ENCODE measurements at regions not wholly inside any gene's neighbourhood (a gene's known extent, or its start where the extent isn't known, plus 50 kb on each side); places are given as distances from the start of the nearest gene placed in this dataset.

GRCh38 chr2:209351636-209352035, 72.2 kb upstream of the MAP2 start:
- Mint-ChIP-seq H3K27ac (no peak overlapping the region), H3K4me3 (no peak overlapping the region), H3K9me3 (no peaks in the 10 kb centered on the region), H3K4me1 (ENCODE audit: unreplicated experiment) (no peaks in the 10 kb centered on the region), H3K27me3 (no peaks in the 10 kb centered on the region), H3K36me3 (no peaks in the 10 kb centered on the region)
- no peak for TF ChIP-seq CTCF (conservative IDR thresholded peaks at IDR 0.05)
- DNase-seq (ENCODE audit: extremely low spot score, unreplicated experiment), result no peak

- Mint-ChIP-seq H3K36me3 (no peaks in the 10 kb centered on the region), H3K27ac (no peak overlapping the region), H3K4me3 (no peak overlapping the region), H3K9me3 (no peaks in the 10 kb centered on the region), H3K27me3 (no peaks in the 10 kb centered on the region), H3K4me1 (ENCODE audit: unreplicated experiment) (no peaks in the 10 kb centered on the region)
- TF ChIP-seq CTCF (conservative IDR thresholded peaks at IDR 0.05), result no peak
- DNase-seq (ENCODE audit: extremely low spot score, unreplicated experiment), result no peak
Measured at GRCh38 chr2:209358992-209359391, 64.9 kb upstream of the MAP2 start.

DNA sequence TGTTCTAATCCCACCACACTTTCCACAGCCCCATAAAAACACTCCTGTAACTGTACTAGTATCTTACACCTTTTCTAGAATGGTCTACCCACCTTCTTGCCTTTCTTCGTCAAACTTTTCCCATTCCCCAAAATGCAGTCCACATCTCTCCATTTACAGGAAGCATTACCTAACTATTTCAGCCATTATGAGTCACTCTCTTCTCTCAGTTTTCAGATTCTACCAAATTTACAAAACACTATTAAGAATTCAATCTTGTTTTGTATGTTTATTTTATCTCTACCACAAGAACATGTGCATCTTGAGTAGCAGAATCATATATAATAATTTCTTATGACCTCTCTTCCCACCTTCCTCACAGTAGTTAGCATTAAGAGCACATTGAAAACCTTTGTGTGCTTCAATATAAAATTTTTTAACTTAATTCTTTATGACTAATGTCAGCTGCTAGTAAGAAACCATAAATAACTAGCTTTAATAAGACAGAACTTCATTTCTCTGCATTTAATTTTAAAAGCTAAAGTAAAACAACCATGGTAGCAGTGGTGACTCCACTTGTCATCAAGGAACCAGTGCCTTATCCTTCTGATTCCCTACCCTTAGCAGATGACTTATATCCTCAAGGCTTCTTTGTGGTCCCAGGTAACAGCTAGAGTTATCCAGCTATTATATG, 56.6 kb upstream of the MAP2 start:
- Mint-ChIP-seq H3K4me1 (ENCODE audit: unreplicated experiment) (no peaks in the 10 kb centered on the region), H3K4me3 (no peak overlapping the region), H3K9me3 (no peaks in the 10 kb centered on the region), H3K36me3 (no peaks in the 10 kb centered on the region), H3K27me3 (no peaks in the 10 kb centered on the region), H3K27ac (no peak overlapping the region)
- no peak for DNase-seq (ENCODE audit: extremely low spot score, unreplicated experiment)
- no peak for TF ChIP-seq CTCF (conservative IDR thresholded peaks at IDR 0.05)

GRCh38 chr2:209368406-209368805, 55.4 kb upstream of the MAP2 start:
- no peaks in the 10 kb centered on the region for H3K36me3 Mint-ChIP-seq
- H3K4me3 Mint-ChIP-seq, result peak overlapping the region; percentile 11
- TF ChIP-seq CTCF (conservative IDR thresholded peaks at IDR 0.05), result no peak
- H3K9me3 Mint-ChIP-seq, result no peaks in the 10 kb centered on the region
- no peak for DNase-seq (ENCODE audit: extremely low spot score, unreplicated experiment)
- no peaks in the 10 kb centered on the region for H3K27me3 Mint-ChIP-seq
- peak overlapping the region; percentile 75 for H3K27ac Mint-ChIP-seq
- H3K4me1 Mint-ChIP-seq (ENCODE audit: unreplicated experiment), result no peaks in the 10 kb centered on the region

DNA sequence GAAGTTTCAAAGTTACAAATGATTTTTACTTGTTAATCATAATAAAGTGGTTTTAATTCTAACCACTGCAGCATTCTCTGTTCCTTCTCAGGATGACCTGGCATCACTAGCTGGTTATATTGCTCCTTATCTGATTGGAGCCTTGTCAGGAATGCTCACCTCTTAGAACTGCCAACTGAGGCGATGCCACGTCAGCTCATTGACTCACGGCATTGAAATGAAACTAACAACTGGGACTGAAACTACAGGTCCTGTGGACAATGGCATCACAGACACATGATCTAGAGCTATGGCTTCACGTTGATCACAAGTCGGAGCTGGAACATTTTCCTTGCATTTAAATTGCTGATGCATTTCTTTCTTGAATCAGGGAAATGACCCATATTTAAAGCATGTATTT, 54.9 kb upstream of the MAP2 start:
- Mint-ChIP-seq H3K9me3 (no peaks in the 10 kb centered on the region), H3K36me3 (no peaks in the 10 kb centered on the region), H3K27me3 (no peaks in the 10 kb centered on the region), H3K4me3 (peak overlapping the region; percentile 32), H3K4me1 (ENCODE audit: unreplicated experiment) (no peaks in the 10 kb centered on the region), H3K27ac (peak overlapping the region; percentile 88)
- no peak for DNase-seq (ENCODE audit: extremely low spot score, unreplicated experiment)
- TF ChIP-seq CTCF (conservative IDR thresholded peaks at IDR 0.05), result no peak

GRCh38 chr2:209369656-209370055, 54.2 kb upstream of the MAP2 start:
- Mint-ChIP-seq H3K9me3 (no peaks in the 10 kb centered on the region), H3K4me3 (no peak overlapping the region), H3K27me3 (no peaks in the 10 kb centered on the region), H3K27ac (peak overlapping the region; percentile 88), H3K4me1 (ENCODE audit: unreplicated experiment) (no peaks in the 10 kb centered on the region), H3K36me3 (no peaks in the 10 kb centered on the region)
- no peak for DNase-seq (ENCODE audit: extremely low spot score, unreplicated experiment)
- no peak for TF ChIP-seq CTCF (conservative IDR thresholded peaks at IDR 0.05)
